ENCODE measurements at regions not wholly inside any gene's neighbourhood (a gene's known extent, or its start where the extent isn't known, plus 50 kb on each side); places are given as distances from the start of the nearest gene placed in this dataset.
"Not testable (repeated sequence)": the region's sequence is repeated elsewhere in the genome, so short reads cannot be mapped to it uniquely, and the experiment has no call there.

GRCh38 chr12:127149226-127149964 lies 1117.6 kb upstream of the TMEM132C start:
- peaks cover 0 to 13% (median 0%) of the 10 kb centered on the region in 3 donors for H3K4me1 ChIP-seq
- WGBS, 2 donors: 54 to 72% methylated on average over 2 of the region's 2 CpGs
- no peaks in the 10 kb centered on the region for H3K36me3 ChIP-seq
- H3K4me3 ChIP-seq: no peak overlapping the region
- H3K27ac ChIP-seq: no peak overlapping the region
- intact Hi-C loops (cut with DNase I): no loop called here
- H3K27me3 ChIP-seq: peaks cover 0 to 17% (median 0%) of the 10 kb centered on the region in 4 donors
- no peak for TF ChIP-seq CTCF (IDR thresholded peaks at IDR 0.05)
- no peak for TF ChIP-seq POLR2A (IDR thresholded peaks at IDR 0.05)
- DNase-seq: no peak
- H3K9me3 ChIP-seq: no peaks in the 10 kb centered on the region

GRCh38 chr12:127150028-127150427 lies 1116.9 kb upstream of the TMEM132C start:
- Histone ChIP-seq H3K9me3 (no peaks in the 10 kb centered on the region), H3K27me3 (peaks cover 0 to 17% (median 0%) of the 10 kb centered on the region in 4 donors), H3K4me1 (peaks cover 0 to 13% (median 0%) of the 10 kb centered on the region in 3 donors), H3K27ac (no peak overlapping the region), H3K36me3 (no peaks in the 10 kb centered on the region), H3K4me3 (no peak overlapping the region)
- DNase-seq: no peak
- 56 to 60% methylated on average over 3 of the region's 3 CpGs for WGBS, 2 donors
- TF ChIP-seq POLR2A (IDR thresholded peaks at IDR 0.05) (no peak), CTCF (IDR thresholded peaks at IDR 0.05) (no peak)
- intact Hi-C loops (cut with DNase I): no loop called here

GRCh38 chr12:127150479-127150878 lies 1116.5 kb upstream of the TMEM132C start:
- Histone ChIP-seq H3K36me3 (no peaks in the 10 kb centered on the region), H3K4me3 (no peak overlapping the region), H3K27ac (no peak overlapping the region), H3K27me3 (peaks cover 0 to 17% (median 0%) of the 10 kb centered on the region in 4 donors), H3K9me3 (no peaks in the 10 kb centered on the region), H3K4me1 (peaks cover 0 to 13% (median 0%) of the 10 kb centered on the region in 3 donors)
- no peak for DNase-seq
- WGBS, 2 donors: 80 to 89% methylated on average over 4 of the region's 4 CpGs
- intact Hi-C loops (cut with DNase I): no loop called here
- TF ChIP-seq CTCF (IDR thresholded peaks at IDR 0.05) (no peak), POLR2A (IDR thresholded peaks at IDR 0.05) (no peak)

GRCh38 chr12:127150956-127151355 lies 1116.0 kb upstream of the TMEM132C start:
- H3K36me3 ChIP-seq: no peaks in the 10 kb centered on the region
- 75 to 83% methylated on average over 4 of the region's 4 CpGs for WGBS, 2 donors
- TF ChIP-seq CTCF (IDR thresholded peaks at IDR 0.05): no peak
- no peak for TF ChIP-seq POLR2A (IDR thresholded peaks at IDR 0.05)
- H3K27ac ChIP-seq: no peak overlapping the region
- no peaks in the 10 kb centered on the region for H3K9me3 ChIP-seq
- H3K4me3 ChIP-seq: no peak overlapping the region
- peaks cover 0 to 8% (median 0%) of the 10 kb centered on the region in 3 donors for H3K4me1 ChIP-seq
- peaks cover 0 to 12% (median 0%) of the 10 kb centered on the region in 4 donors for H3K27me3 ChIP-seq
- intact Hi-C loops (cut with DNase I): no loop called here
- no peak for DNase-seq

- 82 to 88% methylated on average over 10 to 11 of the region's 15 CpGs for WGBS, 2 donors
- DNase-seq: no peak
These were observed 1113.0 kb upstream of the TMEM132C start for GRCh38 chr12:127153996-127154395.

GRCh38 chr12:127154830-127155229 lies 1112.1 kb upstream of the TMEM132C start:
- H3K4me3 ChIP-seq; H3K9me3 ChIP-seq; H3K27me3 ChIP-seq; DNase-seq; intact Hi-C loops (cut with DNase I); H3K4me1 ChIP-seq; H3K36me3 ChIP-seq; H3K27ac ChIP-seq: not testable (repeated sequence)
- 90 to 100% methylated on average over 1 of the region's 1 CpG for WGBS, 2 donors

More at GRCh38 chr12:127153996-127154395, 1113.0 kb upstream of the TMEM132C start:
- H3K4me1 ChIP-seq: no peaks in the 10 kb centered on the region
- no peaks in the 10 kb centered on the region for H3K36me3 ChIP-seq
- peaks cover 0 to 5% (median 0%) of the 10 kb centered on the region in 4 donors for H3K27me3 ChIP-seq
- intact Hi-C loops (cut with DNase I): no loop called here
- H3K4me3 ChIP-seq: no peak overlapping the region
- H3K9me3 ChIP-seq: no peaks in the 10 kb centered on the region
- no peak overlapping the region for H3K27ac ChIP-seq
- no peak for TF ChIP-seq CTCF (IDR thresholded peaks at IDR 0.05)
- no peak for TF ChIP-seq POLR2A (IDR thresholded peaks at IDR 0.05)

GRCh38 chr12:127155935-127156619 lies 1110.9 kb upstream of the TMEM132C start:
- 70 to 84% methylated on average over 5 of the region's 5 CpGs for WGBS, 2 donors
- H3K27me3 ChIP-seq; DNase-seq; H3K36me3 ChIP-seq; H3K4me3 ChIP-seq; intact Hi-C loops (cut with DNase I); H3K9me3 ChIP-seq; H3K27ac ChIP-seq; H3K4me1 ChIP-seq: not testable (repeated sequence)
